ENCODE measurements at regions not wholly inside any gene's neighbourhood (a gene's known extent, or its start where the extent isn't known, plus 50 kb on each side); places are given as distances from the start of the nearest gene placed in this dataset.

DNA sequence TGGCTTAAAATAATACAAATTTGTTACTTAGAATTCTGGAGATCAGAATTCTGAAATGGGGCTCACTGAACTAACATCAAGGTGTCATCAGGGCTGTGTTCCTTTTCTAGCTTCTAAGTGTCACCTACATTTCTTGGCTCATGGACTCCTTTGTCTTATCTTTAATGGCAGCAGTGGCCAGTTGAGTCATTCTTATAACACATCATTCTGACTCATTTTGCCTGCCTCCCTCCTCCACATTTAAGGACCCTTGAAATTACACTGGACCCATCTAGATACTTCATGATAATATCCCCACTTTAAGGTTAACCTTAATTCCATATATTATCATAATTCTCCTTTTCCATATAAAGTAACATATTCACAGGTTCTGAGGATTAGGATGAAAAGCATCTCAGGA is 215.9 kb downstream of the GUCY2F start (continued):
- TF ChIP-seq POU5F1 (IDR thresholded peaks at IDR 0.05; ENCODE audit: low read depth, low read length): no peak
- TF ChIP-seq KDM5A (IDR thresholded peaks at IDR 0.05; ENCODE audit: low read length): no peak
- TF ChIP-seq POLR2AphosphoS5 (IDR thresholded peaks at IDR 0.05; ENCODE audit: low read depth, low read length): no peak
- no peak for TF ChIP-seq FOSL1 (IDR thresholded peaks at IDR 0.05; ENCODE audit: insufficient read depth, low read depth, low read length)
- TF ChIP-seq KDM1A (IDR thresholded peaks at IDR 0.05; ENCODE audit: borderline replicate concordance, low read length): no peak
- TF ChIP-seq MAFK (IDR thresholded peaks at IDR 0.05; ENCODE audit: low read depth, low read length): no peak
- no peak for TF ChIP-seq NANOG (IDR thresholded peaks at IDR 0.05; ENCODE audit: insufficient read depth, low read depth, low read length, poor library complexity, severe bottlenecking)
- TF ChIP-seq EGR1 (IDR thresholded peaks at IDR 0.05; ENCODE audit: borderline replicate concordance, low read depth, low read length): no peak
- no peak for TF ChIP-seq KDM4A (IDR thresholded peaks at IDR 0.05; ENCODE audit: low read depth, low read length, severe bottlenecking)
